HG03558 (cell line): ENCODE measurements at regions not wholly inside any gene's neighbourhood (a gene's known extent, or its start where the extent isn't known, plus 50 kb on each side); places are given as distances from the start of the nearest gene placed in this dataset.
"Not testable (repeated sequence)": the region's sequence is repeated elsewhere in the genome, so short reads cannot be mapped to it uniquely, and the experiment has no call there.

Experiments used
- ATAC-seq: cut with Tn5 transposase; IDR thresholded peaks from one replicate; pipeline ENCODE4 v1.9.1; 2021; ENCODE audit warnings: moderate number of reproducible peaks; ENCODE audit not compliant: unreplicated experiment; ENCODE audit errors: extremely low read depth

GRCh38 chr2:207352978-207353671, 176.6 kb upstream of the CREB1 start:
- ATAC-seq: no peak

GRCh38 chr2:207353836-207354235, 175.9 kb upstream of the CREB1 start:
- ATAC-seq: no peak

- ATAC-seq: no peak
Measured at GRCh38 chr2:207354462-207354861, 175.3 kb upstream of the CREB1 start.

GRCh38 chr2:207356567-207356966, 173.2 kb upstream of the CREB1 start:
- ATAC-seq: no peak

GRCh38 chr2:207357216-207357615, 172.5 kb upstream of the CREB1 start:
- no peak for ATAC-seq

GRCh38 chr2:207362716-207363115, 167.0 kb upstream of the CREB1 start:
- ATAC-seq: no peak

- ATAC-seq: no peak
Measured at GRCh38 chr2:207363761-207364290, 165.9 kb upstream of the CREB1 start.

GRCh38 chr2:207370646-207371045, 159.1 kb upstream of the CREB1 start:
- ATAC-seq: no peak

- no peak for ATAC-seq
Measured at GRCh38 chr2:207371877-207372276, 157.9 kb upstream of the CREB1 start.

- ATAC-seq: no peak
Measured at GRCh38 chr2:207372483-207372882, 157.3 kb upstream of the CREB1 start.

GRCh38 chr2:207375207-207375875, 154.4 kb upstream of the CREB1 start:
- no peak for ATAC-seq

GRCh38 chr2:207378620-207379019, 151.1 kb upstream of the CREB1 start:
- not testable (repeated sequence) for ATAC-seq

GRCh38 chr2:207385076-207385475, 144.7 kb upstream of the CREB1 start:
- no peak for ATAC-seq

- ATAC-seq: no peak
Measured at GRCh38 chr2:207385903-207386302, 143.9 kb upstream of the CREB1 start.

- no peak for ATAC-seq
Measured at GRCh38 chr2:207387001-207387571, 142.7 kb upstream of the CREB1 start.

- ATAC-seq: no peak
Measured at GRCh38 chr2:207390302-207391095, 139.3 kb upstream of the CREB1 start.

- ATAC-seq: no peak
Measured at GRCh38 chr2:207394203-207394781, 135.5 kb upstream of the CREB1 start.

- no peak for ATAC-seq
Measured at GRCh38 chr2:207394812-207395534, 134.8 kb upstream of the CREB1 start.

- no peak for ATAC-seq
Measured at GRCh38 chr2:207395535-207396251, 134.1 kb upstream of the CREB1 start.
